Embryonic facial prominence (tissue), 1 donor: ENCODE measurements at regions not wholly inside any gene's neighbourhood (a gene's known extent, or its start where the extent isn't known, plus 50 kb on each side); places are given as distances from the start of the nearest gene placed in this dataset.
"Not testable (repeated sequence)": the region's sequence is repeated elsewhere in the genome, so short reads cannot be mapped to it uniquely, and the experiment has no call there.

Source experiments
- DNase-seq: peaks from one replicate; pipeline ENCODE4 v3.0.0-alpha.2; 2016; ENCODE audit errors: extremely low spot score

DNA sequence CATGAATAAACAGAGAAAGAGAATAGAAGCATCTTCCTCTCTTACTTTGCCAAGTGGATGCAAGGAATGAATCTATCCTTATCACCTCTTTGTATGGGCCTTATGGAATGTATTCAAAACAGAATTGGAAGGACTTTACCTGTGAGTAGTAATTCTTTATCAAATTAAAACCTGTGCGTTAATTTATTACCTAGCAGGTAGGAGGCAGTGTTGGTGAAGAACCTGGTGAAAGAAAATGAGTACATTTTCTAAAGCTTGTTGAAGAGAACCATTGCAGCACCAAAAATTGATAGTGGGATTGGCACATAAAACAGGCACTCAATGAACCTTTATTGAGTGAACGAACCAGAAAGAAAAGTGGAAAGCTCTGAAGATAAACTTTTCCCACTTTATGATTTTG lies 1302.1 kb upstream of the CELF4 start:
- DNase-seq: no peak

DNA sequence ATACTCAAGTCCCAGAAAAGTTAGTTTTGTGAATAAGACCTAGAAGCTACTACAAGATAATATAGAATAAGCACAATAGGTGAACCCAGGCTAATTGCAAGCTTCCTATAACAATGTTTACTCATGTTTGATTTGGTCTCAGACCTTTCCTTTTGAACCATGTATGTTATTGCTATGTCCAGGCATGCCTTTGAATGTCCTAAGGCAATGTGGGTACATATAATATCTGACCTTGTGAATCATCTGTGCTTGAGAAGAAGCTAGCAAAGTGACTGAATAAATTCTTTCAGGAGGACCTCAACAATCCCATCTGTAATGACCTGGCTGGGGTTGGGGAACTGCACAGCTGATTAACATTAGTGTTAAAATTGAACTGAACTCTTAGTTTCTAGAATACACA lies 1285.9 kb upstream of the CELF4 start:
- no peak for DNase-seq

GRCh38 chr18:38847326-38847725 lies 1281.7 kb upstream of the CELF4 start:
- DNase-seq: no peak

GRCh38 chr18:38843291-38843690 lies 1277.7 kb upstream of the CELF4 start:
- no peak for DNase-seq

DNA sequence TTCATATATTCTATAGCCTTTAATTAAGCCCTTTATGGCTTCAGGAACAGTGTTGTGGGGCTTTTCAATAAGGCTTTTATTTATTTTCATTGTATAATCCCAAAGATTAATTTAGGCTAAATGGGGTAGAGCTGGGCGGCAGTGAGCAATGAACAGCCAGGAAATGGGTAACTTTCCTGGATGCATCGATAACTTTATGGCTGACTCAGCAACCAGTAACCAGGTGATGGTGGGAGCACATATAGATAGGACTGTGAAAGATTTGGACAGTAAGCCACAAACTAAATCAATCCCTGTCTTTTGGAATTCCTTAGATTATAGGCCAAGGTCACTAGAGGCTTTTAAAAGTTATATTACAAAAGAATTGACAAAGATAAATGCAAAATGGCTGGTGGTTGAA lies 1260.6 kb upstream of the CELF4 start:
- DNase-seq: no peak

DNA sequence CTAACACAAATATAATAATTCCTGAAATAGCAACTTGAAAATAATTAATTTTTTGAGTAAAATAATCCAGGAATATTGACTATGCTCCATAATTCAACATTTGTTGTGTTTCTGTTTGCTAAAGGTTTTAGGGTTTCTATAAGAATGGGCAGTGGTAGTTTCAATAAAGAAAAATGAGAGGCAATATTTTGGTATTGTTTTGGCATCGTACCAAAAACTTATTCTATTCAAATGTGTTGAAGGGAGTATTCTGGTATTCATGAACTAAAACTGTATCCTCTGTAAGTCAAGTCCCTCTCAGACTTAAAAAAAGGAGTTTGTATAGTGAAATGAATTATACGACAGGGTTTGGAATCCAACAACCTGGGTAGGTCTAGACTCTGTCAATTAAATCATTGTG lies 1245.6 kb upstream of the CELF4 start:
- DNase-seq: no peak

- no peak for DNase-seq
Observed at GRCh38 chr18:38810789-38811188, 1245.2 kb upstream of the CELF4 start.

GRCh38 chr18:38807915-38808314 lies 1242.3 kb upstream of the CELF4 start:
- no peak for DNase-seq

- DNase-seq: no peak
Observed at GRCh38 chr18:38805256-38805655, 1239.7 kb upstream of the CELF4 start.

GRCh38 chr18:38801640-38802039 lies 1236.0 kb upstream of the CELF4 start:
- no peak for DNase-seq

- DNase-seq: no peak
Observed at GRCh38 chr18:38796762-38797161, 1231.2 kb upstream of the CELF4 start.

- no peak for DNase-seq
Observed at GRCh38 chr18:38792731-38793130, 1227.1 kb upstream of the CELF4 start.

GRCh38 chr18:38790786-38791185 lies 1225.2 kb upstream of the CELF4 start:
- DNase-seq: no peak

DNA sequence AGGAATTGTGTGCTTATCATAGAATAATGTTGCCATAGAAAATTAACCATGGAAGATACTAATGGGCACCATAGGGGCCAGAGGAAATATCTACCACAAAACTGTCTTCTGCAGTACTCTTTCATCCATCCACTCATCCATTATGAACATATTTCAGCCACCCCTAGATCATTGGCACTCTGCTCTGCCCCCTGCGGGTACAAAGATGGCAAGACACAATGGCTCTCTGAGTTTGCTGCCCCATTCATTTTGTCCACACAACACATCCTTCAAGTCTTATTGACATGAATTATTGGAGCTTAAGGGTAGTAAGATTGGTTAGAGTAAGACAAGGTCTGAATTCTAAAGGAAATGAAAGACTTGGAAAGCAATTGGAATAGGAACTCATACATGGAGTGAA lies 1224.7 kb upstream of the CELF4 start:
- no peak for DNase-seq

DNA sequence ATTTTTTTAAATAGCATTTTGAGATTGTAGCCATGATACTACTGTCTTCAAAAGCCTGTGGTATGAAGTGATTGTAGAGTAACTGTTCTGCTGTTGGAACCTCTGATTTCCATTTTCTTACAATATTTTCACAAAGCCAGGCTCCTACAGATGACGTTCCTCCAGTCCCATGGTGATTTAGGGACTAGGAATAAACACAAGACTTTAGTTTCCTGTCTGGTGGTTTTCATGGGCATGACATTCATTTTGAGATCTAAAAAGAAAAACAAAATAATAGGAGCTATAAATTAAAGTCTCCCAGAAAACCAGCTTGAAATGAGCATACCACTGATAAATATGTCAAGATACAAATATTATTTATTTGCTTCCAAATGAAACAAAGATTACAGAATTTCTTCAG lies 1223.5 kb upstream of the CELF4 start:
- no peak for DNase-seq

DNA sequence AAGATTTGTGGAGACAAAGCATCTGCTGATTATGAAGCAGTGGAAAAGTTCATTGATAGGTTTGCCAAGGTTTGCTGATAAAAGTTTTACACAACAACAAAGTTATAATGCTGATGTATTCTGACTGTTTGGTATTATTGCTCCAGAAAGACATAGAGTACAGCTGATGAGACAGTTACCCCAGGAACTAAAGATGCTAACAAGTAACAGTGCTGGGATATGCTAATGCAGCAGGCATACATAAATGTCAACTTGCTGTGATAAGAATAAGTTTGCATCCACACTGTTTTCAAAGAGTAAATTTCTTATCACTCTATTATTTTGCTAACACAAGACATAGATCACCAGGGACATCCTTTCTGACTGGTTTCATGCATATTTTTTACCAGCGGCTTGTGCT lies 1221.3 kb upstream of the CELF4 start:
- DNase-seq: no peak

GRCh38 chr18:38771620-38772019 lies 1206.0 kb upstream of the CELF4 start:
- not testable (repeated sequence) for DNase-seq

DNA sequence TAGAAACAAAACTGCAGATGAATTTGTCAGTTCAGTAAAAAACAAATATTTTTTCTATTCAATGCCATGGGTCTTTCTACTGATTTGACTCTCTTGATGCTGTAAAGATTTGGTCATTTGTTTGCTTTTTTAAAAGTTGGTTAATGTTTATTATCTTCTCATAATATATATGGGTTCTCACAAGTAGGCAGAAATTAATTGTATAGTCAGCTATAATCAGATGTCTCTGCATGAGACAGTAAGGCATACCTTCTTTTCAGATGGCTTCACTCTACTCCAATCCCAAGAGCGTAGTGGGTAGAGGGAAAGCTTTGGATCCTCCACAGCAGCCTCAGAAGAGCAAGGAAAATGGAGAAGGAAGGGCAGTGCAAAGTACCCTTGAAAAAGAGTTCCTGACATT lies 1202.9 kb upstream of the CELF4 start:
- no peak for DNase-seq

GRCh38 chr18:38759457-38759856 lies 1193.9 kb upstream of the CELF4 start:
- no peak for DNase-seq

GRCh38 chr18:38756436-38756835 lies 1190.8 kb upstream of the CELF4 start:
- no peak for DNase-seq

DNA sequence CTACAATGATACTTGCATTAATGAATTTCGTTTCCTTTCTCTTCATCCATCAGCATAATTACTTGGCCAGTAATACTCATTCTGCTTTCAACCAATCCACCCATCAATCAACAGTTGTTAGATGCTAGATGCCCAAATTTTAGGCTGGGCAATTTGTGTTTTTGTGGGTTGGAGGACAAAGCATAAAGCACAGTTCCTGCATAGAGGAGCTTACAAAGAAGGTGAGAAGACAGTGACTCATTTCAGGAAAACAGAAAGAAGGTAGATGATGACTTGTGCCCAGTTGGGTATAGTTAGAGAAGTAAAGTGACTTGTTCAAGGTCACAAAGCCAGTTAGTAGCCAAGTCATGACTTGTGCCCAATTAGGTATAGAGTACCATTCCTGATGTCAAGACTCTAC lies 1186.8 kb upstream of the CELF4 start:
- DNase-seq: no peak

DNA sequence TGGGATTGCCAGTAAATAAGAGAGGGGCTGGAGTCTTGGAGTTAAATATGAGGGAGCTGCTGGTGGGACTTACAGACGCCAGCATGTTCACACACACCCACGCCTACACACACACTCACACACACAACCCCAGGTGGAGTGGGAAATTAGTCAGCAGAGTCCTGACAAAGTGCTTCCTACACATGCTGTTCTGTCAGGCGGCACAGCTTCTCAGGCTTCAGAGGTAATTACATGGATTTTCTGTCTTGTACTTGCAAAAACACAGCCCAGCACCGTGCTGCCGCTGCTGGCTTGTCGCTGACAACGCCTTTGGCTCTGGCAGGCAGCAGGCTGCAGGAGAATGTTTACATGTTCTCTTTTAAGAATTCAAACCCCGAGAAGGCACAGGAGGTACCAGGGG lies 1186.3 kb upstream of the CELF4 start:
- DNase-seq: no peak

DNA sequence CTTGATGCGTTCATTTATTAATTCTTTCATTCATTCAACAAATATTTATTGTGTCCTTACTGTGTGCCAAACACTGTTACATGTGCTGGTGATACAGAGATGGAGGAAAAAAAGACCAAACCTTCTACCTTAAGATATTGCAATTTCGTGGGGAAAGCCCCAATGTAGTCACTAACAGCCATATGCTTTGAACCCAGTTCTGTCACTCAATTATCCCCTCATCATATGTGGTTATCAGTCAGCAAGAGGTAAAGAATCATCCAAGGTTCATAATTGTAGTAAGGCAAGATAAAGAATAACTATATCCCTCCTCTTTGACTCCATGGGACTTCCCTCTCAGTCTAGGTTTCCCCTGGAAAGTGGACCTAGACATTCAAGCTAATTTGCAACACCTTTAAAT lies 1185.6 kb upstream of the CELF4 start:
- DNase-seq: no peak

- DNase-seq: no peak
Observed at GRCh38 chr18:38750751-38751150, 1185.2 kb upstream of the CELF4 start.

DNA sequence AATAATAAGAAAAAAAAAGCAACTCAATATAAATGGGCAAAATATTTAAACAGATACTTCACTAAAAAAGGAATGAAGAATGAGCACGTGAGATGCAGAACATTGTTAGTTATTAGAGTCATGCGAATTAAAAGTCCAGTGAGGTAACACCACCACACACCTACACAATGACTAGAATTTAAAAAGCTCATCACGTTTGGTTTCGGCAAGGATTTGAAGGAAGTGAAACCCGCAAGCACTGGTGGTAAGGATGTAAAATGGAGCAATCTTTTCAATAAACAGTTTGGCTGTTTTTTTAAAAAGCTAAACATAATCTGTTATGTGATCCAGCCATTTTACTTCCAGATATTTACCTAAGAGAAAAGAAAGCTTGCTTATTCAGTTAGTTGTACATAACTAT lies 1181.6 kb upstream of the CELF4 start:
- no peak for DNase-seq
